CD4-positive, alpha-beta T cell treated with Interleukin-12 subunit alpha and Interleukin-12 subunit beta, for 1 hour (primary cell): ENCODE measurements at regions not wholly inside any gene's neighbourhood (a gene's known extent, or its start where the extent isn't known, plus 50 kb on each side); places are given as distances from the start of the nearest gene placed in this dataset.

ENCODE experiments used
- DNase-seq: peaks from one replicate; pipeline ENCODE4 v3.0.0-alpha.2; 2020

- DNase-seq: no peak
Measured at GRCh38 chrX:20596856-20597255, 330.1 kb upstream of the RPS6KA3 start.

GRCh38 chrX:20595928-20596575 is 329.3 kb upstream of the RPS6KA3 start:
- no peak for DNase-seq

GRCh38 chrX:20594985-20595384 is 328.3 kb upstream of the RPS6KA3 start:
- no peak for DNase-seq

- no peak for DNase-seq
Measured at GRCh38 chrX:20593836-20594235, 327.1 kb upstream of the RPS6KA3 start.

- no peak for DNase-seq
Measured at GRCh38 chrX:20593402-20593801, 326.7 kb upstream of the RPS6KA3 start.

GRCh38 chrX:20591246-20591645 is 324.5 kb upstream of the RPS6KA3 start:
- DNase-seq: no peak

GRCh38 chrX:20585782-20586181 is 319.1 kb upstream of the RPS6KA3 start:
- no peak for DNase-seq

- no peak for DNase-seq
Measured at GRCh38 chrX:20571611-20572010, 304.9 kb upstream of the RPS6KA3 start.

- no peak for DNase-seq
Measured at GRCh38 chrX:20567108-20567507, 300.4 kb upstream of the RPS6KA3 start.

- no peak for DNase-seq
Measured at GRCh38 chrX:20547611-20548051, 280.9 kb upstream of the RPS6KA3 start.

- no peak for DNase-seq
Measured at GRCh38 chrX:20545538-20545937, 278.8 kb upstream of the RPS6KA3 start.

GRCh38 chrX:20542072-20542471 is 275.4 kb upstream of the RPS6KA3 start:
- DNase-seq: no peak

GRCh38 chrX:20538974-20539373 is 272.3 kb upstream of the RPS6KA3 start:
- no peak for DNase-seq

- no peak for DNase-seq
Measured at GRCh38 chrX:20531667-20532066, 265.0 kb upstream of the RPS6KA3 start.

- peak; percentile 54 for DNase-seq
Measured at GRCh38 chrX:20530406-20530921, 263.8 kb upstream of the RPS6KA3 start.

GRCh38 chrX:20529711-20530110 is 263.0 kb upstream of the RPS6KA3 start:
- no peak for DNase-seq

GRCh38 chrX:20529301-20529700 is 262.6 kb upstream of the RPS6KA3 start:
- DNase-seq: no peak

- DNase-seq: peak; percentile 24
Measured at GRCh38 chrX:20527558-20528011, 260.9 kb upstream of the RPS6KA3 start.

GRCh38 chrX:20527041-20527440 is 260.3 kb upstream of the RPS6KA3 start:
- DNase-seq: no peak

- DNase-seq: peak; percentile 11
Measured at GRCh38 chrX:20523626-20524312, 257.1 kb upstream of the RPS6KA3 start.

GRCh38 chrX:20522420-20522819 is 255.7 kb upstream of the RPS6KA3 start:
- no peak for DNase-seq

GRCh38 chrX:20521222-20521621 is 254.5 kb upstream of the RPS6KA3 start:
- no peak for DNase-seq

- no peak for DNase-seq
Measured at GRCh38 chrX:20519826-20520225, 253.1 kb upstream of the RPS6KA3 start.

- DNase-seq: no peak
Measured at GRCh38 chrX:20519146-20519545, 252.4 kb upstream of the RPS6KA3 start.
